ENCODE measurements at regions not wholly inside any gene's neighbourhood (a gene's known extent, or its start where the extent isn't known, plus 50 kb on each side); places are given as distances from the start of the nearest gene placed in this dataset.
"Not testable (repeated sequence)": the region's sequence is repeated elsewhere in the genome, so short reads cannot be mapped to it uniquely, and the experiment has no call there.

DNA sequence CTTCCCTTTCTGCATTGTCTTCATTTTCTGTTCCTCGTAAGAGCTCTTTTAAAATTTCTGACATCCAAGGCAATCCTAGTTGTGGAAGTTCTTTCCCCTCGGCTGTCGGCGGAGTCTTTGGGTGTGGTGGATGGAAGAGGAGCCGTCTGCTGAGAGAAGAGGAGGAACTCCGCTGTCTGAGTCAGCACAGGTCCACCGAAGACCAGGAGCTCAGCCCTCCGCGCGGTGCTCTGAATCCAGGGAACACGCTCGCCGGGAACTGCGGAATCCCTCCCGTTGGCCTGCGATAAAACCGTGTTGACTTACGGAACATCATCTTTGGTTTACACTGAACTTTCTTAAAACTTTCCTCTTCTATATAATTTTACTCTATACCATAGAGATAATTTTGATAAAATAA lies 100.7 kb upstream of the IRX4 start:
- Mint-ChIP-seq H3K27ac (ENCODE audit: unreplicated experiment) (no peak overlapping the region), H3K9me3 (ENCODE audit: unreplicated experiment) (no peaks in the 10 kb centered on the region), H3K36me3 (ENCODE audit: low read depth, unreplicated experiment) (no peaks in the 10 kb centered on the region), H3K4me3 (ENCODE audit: unreplicated experiment) (no peak overlapping the region), H3K27me3 (ENCODE audit: low read depth, unreplicated experiment) (no peaks in the 10 kb centered on the region), H3K4me1 (ENCODE audit: low read depth, unreplicated experiment) (no peaks in the 10 kb centered on the region)
- Histone ChIP-seq H3K79me2 (ENCODE audit: insufficient read depth, low read length) (no peaks in the 10 kb centered on the region), H2AFZ (ENCODE audit: low read depth, low read length) (no peak overlapping the region), H3K36me3 (ENCODE audit: insufficient read depth, low read length) (no peaks in the 10 kb centered on the region), H3K9ac (ENCODE audit: low read length) (no peak overlapping the region), H3K27ac (ENCODE audit: low read depth, low read length) (no peak overlapping the region), H3K9me3 (ENCODE audit: insufficient read depth, low read depth, low read length) (no peaks in the 10 kb centered on the region), H4K20me1 (ENCODE audit: insufficient read depth, low read length) (no peaks in the 10 kb centered on the region), H3K27me3 (ENCODE audit: insufficient read depth, low read length) (no peaks in the 10 kb centered on the region), H3K4me2 (ENCODE audit: low read length) (no peak overlapping the region), H3K4me3 (ENCODE audit: insufficient read depth, low read depth, low read length) (no peak overlapping the region), H3K4me1 (ENCODE audit: insufficient read depth, low read length) (no peaks in the 10 kb centered on the region)
- FAIRE-seq (no peak), DNase-seq (ENCODE audit: low read depth) (no peak)
- no peak for TF ChIP-seq EZH2 (IDR thresholded peaks at IDR 0.05; ENCODE audit: insufficient read depth, low read length)
- TF ChIP-seq, protein P1, sequence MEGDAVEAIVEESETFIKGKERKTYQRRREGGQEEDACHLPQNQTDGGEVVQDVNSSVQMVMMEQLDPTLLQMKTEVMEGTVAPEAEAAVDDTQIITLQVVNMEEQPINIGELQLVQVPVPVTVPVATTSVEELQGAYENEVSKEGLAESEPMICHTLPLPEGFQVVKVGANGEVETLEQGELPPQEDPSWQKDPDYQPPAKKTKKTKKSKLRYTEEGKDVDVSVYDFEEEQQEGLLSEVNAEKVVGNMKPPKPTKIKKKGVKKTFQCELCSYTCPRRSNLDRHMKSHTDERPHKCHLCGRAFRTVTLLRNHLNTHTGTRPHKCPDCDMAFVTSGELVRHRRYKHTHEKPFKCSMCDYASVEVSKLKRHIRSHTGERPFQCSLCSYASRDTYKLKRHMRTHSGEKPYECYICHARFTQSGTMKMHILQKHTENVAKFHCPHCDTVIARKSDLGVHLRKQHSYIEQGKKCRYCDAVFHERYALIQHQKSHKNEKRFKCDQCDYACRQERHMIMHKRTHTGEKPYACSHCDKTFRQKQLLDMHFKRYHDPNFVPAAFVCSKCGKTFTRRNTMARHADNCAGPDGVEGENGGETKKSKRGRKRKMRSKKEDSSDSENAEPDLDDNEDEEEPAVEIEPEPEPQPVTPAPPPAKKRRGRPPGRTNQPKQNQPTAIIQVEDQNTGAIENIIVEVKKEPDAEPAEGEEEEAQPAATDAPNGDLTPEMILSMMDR (IDR thresholded peaks at IDR 0.05; ENCODE audit: insufficient read depth, low read depth, low read length) = no peak

DNA sequence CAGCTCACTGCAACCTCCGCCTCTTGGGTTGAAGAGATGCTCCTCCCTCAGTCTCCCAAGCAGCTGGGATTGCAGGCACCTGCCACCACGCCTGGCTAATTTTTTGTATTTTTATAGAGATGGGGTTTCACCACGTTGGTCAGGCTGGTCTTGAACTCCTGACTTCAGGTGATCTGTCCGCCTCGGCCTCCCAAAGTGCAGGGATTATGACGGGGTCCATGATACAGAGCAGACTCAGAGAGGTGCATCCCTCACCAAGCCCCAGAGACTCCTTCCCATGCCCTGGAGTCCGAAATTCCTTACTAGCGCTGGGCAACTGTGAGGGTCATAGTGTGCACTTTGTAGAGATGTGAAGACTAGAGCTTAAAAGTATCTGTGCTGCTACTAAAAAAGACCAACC lies 99.8 kb upstream of the IRX4 start:
- H3K9me3 ChIP-seq (ENCODE audit: insufficient read depth, low read depth, low read length); H2AFZ ChIP-seq (ENCODE audit: low read depth, low read length); FAIRE-seq; H3K4me2 ChIP-seq (ENCODE audit: low read length); H3K9me3 Mint-ChIP-seq (ENCODE audit: unreplicated experiment); H3K4me1 Mint-ChIP-seq (ENCODE audit: low read depth, unreplicated experiment); H3K36me3 Mint-ChIP-seq (ENCODE audit: low read depth, unreplicated experiment); H3K9ac ChIP-seq (ENCODE audit: low read length); H3K4me3 Mint-ChIP-seq (ENCODE audit: unreplicated experiment); H4K20me1 ChIP-seq (ENCODE audit: insufficient read depth, low read length); DNase-seq (ENCODE audit: low read depth); H3K27me3 ChIP-seq (ENCODE audit: insufficient read depth, low read length); H3K4me1 ChIP-seq (ENCODE audit: insufficient read depth, low read length); H3K27me3 Mint-ChIP-seq (ENCODE audit: low read depth, unreplicated experiment); H3K27ac ChIP-seq (ENCODE audit: low read depth, low read length); H3K27ac Mint-ChIP-seq (ENCODE audit: unreplicated experiment); H3K36me3 ChIP-seq (ENCODE audit: insufficient read depth, low read length); H3K4me3 ChIP-seq (ENCODE audit: insufficient read depth, low read depth, low read length); H3K79me2 ChIP-seq (ENCODE audit: insufficient read depth, low read length): not testable (repeated sequence)

DNA sequence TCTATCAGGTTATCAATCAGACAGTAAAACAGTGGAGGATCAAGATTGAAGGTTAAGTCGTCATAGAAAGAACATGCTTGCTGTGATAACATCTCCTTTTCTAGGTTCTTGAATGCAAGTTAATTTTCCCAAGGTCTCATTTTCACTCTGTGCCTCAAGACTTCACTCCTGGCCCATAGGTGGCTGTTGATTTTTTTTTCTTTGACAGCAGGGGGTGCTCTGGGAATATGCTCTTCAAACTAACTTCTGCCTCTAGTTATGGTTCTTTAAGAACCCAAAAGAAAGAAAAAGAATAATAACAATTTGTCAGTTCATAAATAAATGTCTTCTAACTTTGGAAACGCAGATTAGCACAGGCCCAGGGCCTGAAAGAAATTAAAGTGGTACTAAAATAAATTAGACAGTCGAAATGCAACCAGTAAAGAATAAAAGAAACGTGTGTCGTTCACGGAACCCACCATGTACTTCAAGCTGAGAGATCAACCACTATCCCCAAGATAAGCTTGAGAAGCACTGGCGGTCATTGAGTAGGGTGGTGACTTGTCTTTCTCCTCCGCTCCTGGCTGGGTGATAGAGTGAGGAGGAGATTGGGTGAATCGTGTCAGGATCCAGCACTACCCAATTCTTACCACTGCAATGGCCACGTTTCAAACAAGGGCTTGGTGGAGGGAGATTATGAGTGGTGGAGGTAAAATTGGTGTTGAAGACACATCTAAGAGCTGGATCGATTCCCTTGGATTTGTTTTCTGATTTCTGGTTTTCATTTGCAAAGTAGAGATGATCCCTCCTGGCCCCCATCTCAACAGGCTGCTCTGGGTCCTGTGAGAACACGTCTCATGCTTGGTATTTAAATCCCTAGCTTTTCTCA lies 93.4 kb upstream of the IRX4 start:
- peaks cover 3% of the 10 kb centered on the region for H3K9me3 ChIP-seq (ENCODE audit: insufficient read depth, low read depth, low read length)
- H2AFZ ChIP-seq (ENCODE audit: low read depth, low read length) = no peak overlapping the region
- no peaks in the 10 kb centered on the region for H3K27me3 ChIP-seq (ENCODE audit: insufficient read depth, low read length)
- no peak overlapping the region for H3K27ac ChIP-seq (ENCODE audit: low read depth, low read length)
- no peak overlapping the region for H3K4me2 ChIP-seq (ENCODE audit: low read length)
- Mint-ChIP-seq H3K36me3 (ENCODE audit: low read depth, unreplicated experiment) (no peaks in the 10 kb centered on the region), H3K9me3 (ENCODE audit: unreplicated experiment) (no peaks in the 10 kb centered on the region), H3K4me1 (ENCODE audit: low read depth, unreplicated experiment) (no peaks in the 10 kb centered on the region), H3K27ac (ENCODE audit: unreplicated experiment) (no peak overlapping the region), H3K27me3 (ENCODE audit: low read depth, unreplicated experiment) (peaks cover 15% of the 10 kb centered on the region), H3K4me3 (ENCODE audit: unreplicated experiment) (no peak overlapping the region)
- H3K9ac ChIP-seq (ENCODE audit: low read length) = no peak overlapping the region
- H4K20me1 ChIP-seq (ENCODE audit: insufficient read depth, low read length) = no peaks in the 10 kb centered on the region
- FAIRE-seq (no peak), DNase-seq (ENCODE audit: low read depth) (no peak)
- TF ChIP-seq, protein P1 (IDR thresholded peaks at IDR 0.05; ENCODE audit: insufficient read depth, low read depth, low read length) = no peak
- TF ChIP-seq EZH2 (IDR thresholded peaks at IDR 0.05; ENCODE audit: insufficient read depth, low read length) = no peak
- no peaks in the 10 kb centered on the region for H3K79me2 ChIP-seq (ENCODE audit: insufficient read depth, low read length)
- no peak overlapping the region for H3K4me3 ChIP-seq (ENCODE audit: insufficient read depth, low read depth, low read length)
- H3K36me3 ChIP-seq (ENCODE audit: insufficient read depth, low read length) = no peaks in the 10 kb centered on the region
- no peaks in the 10 kb centered on the region for H3K4me1 ChIP-seq (ENCODE audit: insufficient read depth, low read length)

Measured in astrocyte (in vitro differentiated cells and primary cell).